Vagina (tissue), 2 donors: ENCODE measurements at regions not wholly inside any gene's neighbourhood (a gene's known extent, or its start where the extent isn't known, plus 50 kb on each side); places are given as distances from the start of the nearest gene placed in this dataset.

Source experiments
- DNase-seq, 2 donors: peaks; one replicate each; pipeline ENCODE4 v3.0.0-alpha.2; 2017; ENCODE audit errors: extremely low spot score in 2 of 2
- H3K27ac ChIP-seq: fragments of 200-600 bp; sonication (generic); one replicate; pipeline ENCODE4 v1.5.1; 2019
- H3K27me3 ChIP-seq: fragments of 200-600 bp; sonication (generic); one replicate; pipeline ENCODE4 v1.5.1; 2019
- H3K36me3 ChIP-seq, 2 donors: fragments of 200-600 bp; sonication (generic); one replicate each; pipeline ENCODE4 v1.5.1; 2017 to 2019
- H3K4me1 ChIP-seq: fragments of 200-600 bp; sonication (generic); one replicate; pipeline ENCODE4 v1.5.1; 2019
- H3K4me3 ChIP-seq, 2 donors: fragments of 200-600 bp; sonication (generic); 1 replicate in 1 of 2; 2 replicates in 1 of 2; pipeline ENCODE4 v1.5.1; 2016 to 2019
- H3K9me3 ChIP-seq: fragments of 200-600 bp; sonication (generic); one replicate; pipeline ENCODE4 v1.5.1; 2019
- CTCF ChIP-seq, 3 experiments: fragments of 450-650 bp in 2 of 3; fragments of 200-600 bp in 1 of 3; sonication (generic) in 1 of 3; IDR thresholded peaks; one replicate each; pipeline ENCODE4 v1.5.1; 2017 to 2019; ENCODE audit warnings: antibody characterized with exemption in 3 of 3, mild to moderate bottlenecking in 2 of 3, moderate library complexity in 2 of 3
- POLR2A ChIP-seq, 2 donors: fragments of 450-650 bp; IDR thresholded peaks; one replicate each; pipeline ENCODE4 v1.6.1; 2017; ENCODE audit warnings: antibody characterized with exemption in 2 of 2, mild to moderate bottlenecking in 2 of 2, moderate library complexity in 2 of 2
- POLR2AphosphoS5 ChIP-seq, 2 donors: sonication (generic); formaldehyde crosslinking; IDR thresholded peaks; one replicate each; pipeline ENCODE4 v1.9.0; 2017; ENCODE audit warnings: antibody characterized with exemption in 2 of 2, mild to moderate bottlenecking in 2 of 2, low read depth in 1 of 2; ENCODE audit not compliant: insufficient read depth in 1 of 2
- intact Hi-C: fragments of 100-400 bp; cut with DNase I; formaldehyde crosslinking; loops from one replicate; pipeline ENCODE4 v1.15.1; 2023

- H3K4me3 ChIP-seq: no peak overlapping the region
- DNase-seq: no peak
- no peaks in the 10 kb centered on the region for H3K4me1 ChIP-seq
- intact Hi-C loops: loop anchor here (10.0 kb wide), 1 partner anchor 397 kb away; no protein-coding TSS in a partner anchor
- no peaks in the 10 kb centered on the region for H3K36me3 ChIP-seq
- H3K27ac ChIP-seq: no peak overlapping the region
- no peaks in the 10 kb centered on the region for H3K9me3 ChIP-seq
- no peaks in the 10 kb centered on the region for H3K27me3 ChIP-seq
- TF ChIP-seq POLR2A (IDR thresholded peaks at IDR 0.05) (no peak), POLR2AphosphoS5 (IDR thresholded peaks at IDR 0.05; ENCODE audit: insufficient read depth in 1 of 2, low read depth in 1 of 2) (no peak), CTCF (IDR thresholded peaks at IDR 0.05) (no peak)
Measured at GRCh38 chr7:79912213-79912633, 222.4 kb upstream of the GNAI1 start.

GRCh38 chr7:79911420-79911819 lies 223.2 kb upstream of the GNAI1 start:
- TF ChIP-seq CTCF (IDR thresholded peaks at IDR 0.05) (no peak), POLR2A (IDR thresholded peaks at IDR 0.05) (no peak), POLR2AphosphoS5 (IDR thresholded peaks at IDR 0.05; ENCODE audit: insufficient read depth in 1 of 2, low read depth in 1 of 2) (no peak)
- DNase-seq: no peak
- Histone ChIP-seq H3K27me3 (no peaks in the 10 kb centered on the region), H3K36me3 (no peaks in the 10 kb centered on the region), H3K4me3 (no peak overlapping the region), H3K27ac (no peak overlapping the region), H3K4me1 (no peaks in the 10 kb centered on the region), H3K9me3 (no peaks in the 10 kb centered on the region)
- intact Hi-C loops: loop anchor here (10.0 kb wide), 1 partner anchor 397 kb away; no protein-coding TSS in a partner anchor

GRCh38 chr7:79909176-79909575 lies 225.5 kb upstream of the GNAI1 start:
- Histone ChIP-seq H3K4me3 (no peak overlapping the region), H3K27ac (no peak overlapping the region), H3K27me3 (no peaks in the 10 kb centered on the region), H3K4me1 (no peaks in the 10 kb centered on the region), H3K36me3 (no peaks in the 10 kb centered on the region), H3K9me3 (no peaks in the 10 kb centered on the region)
- DNase-seq: no peak
- intact Hi-C loops: no loop called here
- no peak for TF ChIP-seq CTCF (IDR thresholded peaks at IDR 0.05)
- no peak for TF ChIP-seq POLR2AphosphoS5 (IDR thresholded peaks at IDR 0.05; ENCODE audit: insufficient read depth in 1 of 2, low read depth in 1 of 2)
- TF ChIP-seq POLR2A (IDR thresholded peaks at IDR 0.05): no peak

GRCh38 chr7:79897166-79897565 lies 237.5 kb upstream of the GNAI1 start:
- no peak overlapping the region for H3K27ac ChIP-seq
- no peaks in the 10 kb centered on the region for H3K4me1 ChIP-seq
- no peak overlapping the region for H3K4me3 ChIP-seq
- no peaks in the 10 kb centered on the region for H3K9me3 ChIP-seq
- intact Hi-C loops: no loop called here
- H3K27me3 ChIP-seq: no peaks in the 10 kb centered on the region
- DNase-seq: no peak
- H3K36me3 ChIP-seq: no peaks in the 10 kb centered on the region
- TF ChIP-seq POLR2AphosphoS5 (IDR thresholded peaks at IDR 0.05; ENCODE audit: insufficient read depth in 1 of 2, low read depth in 1 of 2) (no peak), CTCF (IDR thresholded peaks at IDR 0.05) (no peak), POLR2A (IDR thresholded peaks at IDR 0.05) (no peak)

GRCh38 chr7:79893991-79894390 lies 240.6 kb upstream of the GNAI1 start:
- intact Hi-C loops: no loop called here
- Histone ChIP-seq H3K4me1 (no peaks in the 10 kb centered on the region), H3K9me3 (no peaks in the 10 kb centered on the region), H3K36me3 (no peaks in the 10 kb centered on the region), H3K4me3 (no peak overlapping the region), H3K27me3 (no peaks in the 10 kb centered on the region), H3K27ac (no peak overlapping the region)
- DNase-seq: no peak
- no peak for TF ChIP-seq POLR2A (IDR thresholded peaks at IDR 0.05)
- TF ChIP-seq CTCF (IDR thresholded peaks at IDR 0.05): no peak
- TF ChIP-seq POLR2AphosphoS5 (IDR thresholded peaks at IDR 0.05; ENCODE audit: insufficient read depth in 1 of 2, low read depth in 1 of 2): no peak
